Karpas-422 (cell line): ENCODE measurements at regions not wholly inside any gene's neighbourhood (a gene's known extent, or its start where the extent isn't known, plus 50 kb on each side); places are given as distances from the start of the nearest gene placed in this dataset.

Experiments
- DNase-seq: peaks from one replicate; pipeline ENCODE4 v3.0.0-alpha.2; 2015
- H2AFZ ChIP-seq: fragments of 200-600 bp; sonication (generic); 2 replicates; pipeline ENCODE4 v1.6.1; 2014; ENCODE audit warnings: antibody characterized with exemption, low read length, mixed read lengths
- H3K27ac ChIP-seq: fragments of 200-600 bp; sonication (generic); 2 replicates; pipeline ENCODE4 v1.5.1; 2014; ENCODE audit warnings: mild to moderate bottlenecking, low read length, moderate library complexity
- H3K27me3 ChIP-seq: fragments of 200-600 bp; sonication (generic); 2 replicates; pipeline ENCODE4 v1.6.1; 2014; ENCODE audit warnings: low read length, mixed read lengths
- H3K36me3 ChIP-seq: fragments of 200-600 bp; sonication (generic); 2 replicates; pipeline ENCODE4 v1.6.1; 2014; ENCODE audit warnings: low read length, mixed read lengths; ENCODE audit not compliant: insufficient read depth
- H3K4me1 ChIP-seq: fragments of 200-600 bp; sonication (generic); 2 replicates; pipeline ENCODE4 v1.6.1; 2014; ENCODE audit warnings: mild to moderate bottlenecking, low read length, mixed read lengths
- H3K4me2 ChIP-seq: fragments of 200-600 bp; sonication (generic); 2 replicates; pipeline ENCODE4 v1.6.1; 2014; ENCODE audit warnings: low read length, low read depth, mild to moderate bottlenecking; ENCODE audit not compliant: poor library complexity, severe bottlenecking
- H3K4me3 ChIP-seq: fragments of 200-600 bp; sonication (generic); 2 replicates; pipeline ENCODE4 v1.5.1; 2014; ENCODE audit warnings: mild to moderate bottlenecking, antibody characterized with exemption, low read length, mixed read lengths
- H3K79me2 ChIP-seq: fragments of 200-600 bp; sonication (generic); 2 replicates; pipeline ENCODE4 v1.6.1; 2014; ENCODE audit warnings: mild to moderate bottlenecking, low read length, mixed read lengths
- H3K9ac ChIP-seq: fragments of 200-600 bp; sonication (generic); 2 replicates; pipeline ENCODE4 v1.6.0; 2014; ENCODE audit warnings: low read length
- H3K9me2 ChIP-seq: fragments of 200-600 bp; sonication (generic), shearing (Covaris generic); replicated peaks from 2 replicates; pipeline ENCODE4 v1.6.0; 2014; ENCODE audit warnings: mild to moderate bottlenecking, low read length, moderate library complexity; ENCODE audit not compliant: insufficient read depth
- H3K9me3 ChIP-seq: fragments of 300-700, 200-600 bp; sonication (generic); 2 replicates; pipeline ENCODE4 v1.6.1; 2014; ENCODE audit warnings: low read length, mixed read lengths
- H4K20me1 ChIP-seq: fragments of 200-600 bp; sonication (generic); 2 replicates; pipeline ENCODE4 v1.6.1; 2014; ENCODE audit warnings: mild to moderate bottlenecking, antibody characterized with exemption, low read length, low read depth; ENCODE audit not compliant: insufficient read depth

GRCh38 chr3:89572261-89572660 is 464.8 kb downstream of the EPHA3 start:
- H3K27ac ChIP-seq, result no peak overlapping the region
- H2AFZ ChIP-seq, result no peak overlapping the region
- no peaks in the 10 kb centered on the region for H4K20me1 ChIP-seq
- no peak overlapping the region for H3K9ac ChIP-seq
- no peak for DNase-seq
- H3K4me3 ChIP-seq, result no peak overlapping the region
- no peaks in the 10 kb centered on the region for H3K79me2 ChIP-seq
- H3K4me1 ChIP-seq, result no peaks in the 10 kb centered on the region
- no peaks in the 10 kb centered on the region for H3K36me3 ChIP-seq
- H3K9me3 ChIP-seq, result peaks cover 15% of the 10 kb centered on the region; the same call in 1 of the 2 replicates
- no peaks in the 10 kb centered on the region for H3K27me3 ChIP-seq
- no peaks in the 10 kb centered on the region for H3K9me2 ChIP-seq
- H3K4me2 ChIP-seq, result no peak overlapping the region

- Histone ChIP-seq H4K20me1 (no peaks in the 10 kb centered on the region), H3K9me3 (peaks cover 10% of the 10 kb centered on the region; the same call in 1 of the 2 replicates), H3K79me2 (no peaks in the 10 kb centered on the region), H3K4me3 (no peak overlapping the region), H3K27me3 (no peaks in the 10 kb centered on the region), H3K27ac (no peak overlapping the region), H3K4me1 (no peaks in the 10 kb centered on the region), H3K9me2 (no peaks in the 10 kb centered on the region; the same call in 1 of the 2 replicates), H3K4me2 (no peak overlapping the region), H3K9ac (no peak overlapping the region), H2AFZ (no peak overlapping the region), H3K36me3 (no peaks in the 10 kb centered on the region)
- DNase-seq, result no peak
These were observed 469.0 kb downstream of the EPHA3 start for GRCh38 chr3:89576417-89576816.

GRCh38 chr3:89577637-89578530 is 470.5 kb downstream of the EPHA3 start:
- Histone ChIP-seq H3K36me3 (no peaks in the 10 kb centered on the region), H4K20me1 (no peaks in the 10 kb centered on the region), H3K4me2 (no peak overlapping the region), H2AFZ (no peak overlapping the region), H3K27ac (no peak overlapping the region), H3K9me3 (peaks cover 10% of the 10 kb centered on the region; the same call in 1 of the 2 replicates), H3K9me2 (no peaks in the 10 kb centered on the region; the same call in 1 of the 2 replicates), H3K4me1 (no peaks in the 10 kb centered on the region), H3K9ac (no peak overlapping the region), H3K4me3 (no peak overlapping the region), H3K27me3 (no peaks in the 10 kb centered on the region), H3K79me2 (no peaks in the 10 kb centered on the region)
- no peak for DNase-seq

- Histone ChIP-seq H3K4me3 (no peak overlapping the region), H3K36me3 (no peaks in the 10 kb centered on the region), H3K27ac (no peak overlapping the region), H3K27me3 (no peaks in the 10 kb centered on the region), H3K79me2 (no peaks in the 10 kb centered on the region), H3K4me1 (no peaks in the 10 kb centered on the region), H3K9me3 (peaks cover 10% of the 10 kb centered on the region; the same call in 1 of the 2 replicates), H2AFZ (no peak overlapping the region), H3K9me2 (no peaks in the 10 kb centered on the region; the same call in 1 of the 2 replicates), H3K9ac (no peak overlapping the region), H3K4me2 (no peak overlapping the region), H4K20me1 (no peaks in the 10 kb centered on the region)
- no peak for DNase-seq
These were observed 473.4 kb downstream of the EPHA3 start for GRCh38 chr3:89580859-89581258.

GRCh38 chr3:89584398-89584797 is 477.0 kb downstream of the EPHA3 start:
- no peak overlapping the region for H2AFZ ChIP-seq
- no peak overlapping the region for H3K27ac ChIP-seq
- H4K20me1 ChIP-seq, result no peaks in the 10 kb centered on the region
- H3K9ac ChIP-seq, result no peak overlapping the region
- H3K9me2 ChIP-seq, result no peaks in the 10 kb centered on the region; the same call in 1 of the 2 replicates
- H3K79me2 ChIP-seq, result no peaks in the 10 kb centered on the region
- no peak for DNase-seq
- H3K4me2 ChIP-seq, result no peak overlapping the region
- H3K4me3 ChIP-seq, result no peak overlapping the region
- no peaks in the 10 kb centered on the region for H3K4me1 ChIP-seq
- peaks cover 8% of the 10 kb centered on the region for H3K9me3 ChIP-seq
- H3K27me3 ChIP-seq, result no peaks in the 10 kb centered on the region
- no peaks in the 10 kb centered on the region for H3K36me3 ChIP-seq

- no peak overlapping the region for H3K4me2 ChIP-seq
- no peaks in the 10 kb centered on the region for H3K9me2 ChIP-seq
- H3K9me3 ChIP-seq, result peaks cover 8% of the 10 kb centered on the region
- H3K27me3 ChIP-seq, result no peaks in the 10 kb centered on the region
- H2AFZ ChIP-seq, result no peak overlapping the region
- H3K27ac ChIP-seq, result no peak overlapping the region
- H3K9ac ChIP-seq, result no peak overlapping the region
- no peak overlapping the region for H3K4me3 ChIP-seq
- no peaks in the 10 kb centered on the region for H3K79me2 ChIP-seq
- H3K4me1 ChIP-seq, result no peaks in the 10 kb centered on the region
- no peaks in the 10 kb centered on the region for H3K36me3 ChIP-seq
- DNase-seq, result no peak
- no peaks in the 10 kb centered on the region for H4K20me1 ChIP-seq
These were observed 478.8 kb downstream of the EPHA3 start for GRCh38 chr3:89586256-89586655.

- H3K9me3 ChIP-seq, result peaks cover 8% of the 10 kb centered on the region
- no peaks in the 10 kb centered on the region for H3K36me3 ChIP-seq
- no peaks in the 10 kb centered on the region for H4K20me1 ChIP-seq
- H3K27me3 ChIP-seq, result no peaks in the 10 kb centered on the region
- DNase-seq, result no peak
- no peak overlapping the region for H3K4me3 ChIP-seq
- H3K9ac ChIP-seq, result no peak overlapping the region
- H3K4me2 ChIP-seq, result no peak overlapping the region
- no peak overlapping the region for H3K27ac ChIP-seq
- no peak overlapping the region for H2AFZ ChIP-seq
- H3K9me2 ChIP-seq, result no peaks in the 10 kb centered on the region
- H3K79me2 ChIP-seq, result no peaks in the 10 kb centered on the region
- H3K4me1 ChIP-seq, result no peaks in the 10 kb centered on the region
These were observed 479.3 kb downstream of the EPHA3 start for GRCh38 chr3:89586676-89587075.

GRCh38 chr3:89606151-89606550 is 498.7 kb downstream of the EPHA3 start:
- no peak overlapping the region for H3K9ac ChIP-seq
- H3K9me3 ChIP-seq, result peaks cover 11% of the 10 kb centered on the region; the same call in 1 of the 2 replicates
- no peaks in the 10 kb centered on the region for H3K27me3 ChIP-seq
- no peaks in the 10 kb centered on the region for H3K9me2 ChIP-seq
- no peak overlapping the region for H3K27ac ChIP-seq
- no peaks in the 10 kb centered on the region for H3K36me3 ChIP-seq
- H3K79me2 ChIP-seq, result no peaks in the 10 kb centered on the region
- H3K4me3 ChIP-seq, result no peak overlapping the region
- no peak for DNase-seq
- H3K4me2 ChIP-seq, result no peak overlapping the region
- no peaks in the 10 kb centered on the region for H3K4me1 ChIP-seq
- no peak overlapping the region for H2AFZ ChIP-seq
- no peaks in the 10 kb centered on the region for H4K20me1 ChIP-seq
